Osteoblast (primary cell): ENCODE measurements at regions not wholly inside any gene's neighbourhood (a gene's known extent, or its start where the extent isn't known, plus 50 kb on each side); places are given as distances from the start of the nearest gene placed in this dataset.

Source experiments
- DNase-seq: peaks from one replicate; pipeline ENCODE4 v3.0.0; 2011; ENCODE audit warnings: low spot score, mixed read lengths; ENCODE audit not compliant: insufficient read length; ENCODE audit errors: missing footprints
- H2AFZ ChIP-seq: 2 replicates; pipeline ENCODE4 v1.6.0; 2011; ENCODE audit warnings: mild to moderate bottlenecking, low read length
- H3K27ac ChIP-seq: 2 replicates; pipeline ENCODE4 v1.5.1; 2011; ENCODE audit warnings: mild to moderate bottlenecking, low read depth, low read length, moderate library complexity
- H3K27me3 ChIP-seq: 2 replicates; pipeline ENCODE4 v1.6.0; 2012; ENCODE audit warnings: mild to moderate bottlenecking, control low read depth, inconsistent platforms, low read length, moderate library complexity; ENCODE audit not compliant: insufficient read depth
- H3K36me3 ChIP-seq: 2 replicates; pipeline ENCODE4 v1.5.1; 2011; ENCODE audit warnings: mild to moderate bottlenecking, low read length, control low read depth, moderate library complexity; ENCODE audit not compliant: insufficient read depth
- H3K4me1 ChIP-seq: 2 replicates; pipeline ENCODE4 v1.5.1; 2011; ENCODE audit warnings: mild to moderate bottlenecking, low read length, control low read depth, moderate library complexity; ENCODE audit not compliant: insufficient read depth
- H3K4me2 ChIP-seq: 2 replicates; pipeline ENCODE4 v1.6.0; 2011; ENCODE audit warnings: mild to moderate bottlenecking, low read length; ENCODE audit not compliant: insufficient read depth
- H3K4me3 ChIP-seq: fragments of 200-600 bp; sonication (generic); 3 replicates; pipeline ENCODE4 v1.5.1; 2012; ENCODE audit warnings: mild to moderate bottlenecking, low read length, inconsistent platforms; ENCODE audit not compliant: insufficient read depth
- H3K79me2 ChIP-seq: 2 replicates; pipeline ENCODE4 v1.6.0; 2012; ENCODE audit warnings: mild to moderate bottlenecking, low read length, control low read depth, inconsistent platforms; ENCODE audit not compliant: insufficient read depth
- H3K9me3 ChIP-seq: 2 replicates; pipeline ENCODE4 v1.5.1; 2011; ENCODE audit warnings: low read depth, low read length, control low read depth
- H4K20me1 ChIP-seq: 2 replicates; pipeline ENCODE4 v1.6.0; 2012; ENCODE audit warnings: mild to moderate bottlenecking, low read length, control low read depth; ENCODE audit not compliant: insufficient read depth
- TF ChIP-seq, protein P1 (sequence below): IDR thresholded peaks from 2 replicates; pipeline ENCODE4 v1.5.1; 2011; ENCODE audit warnings: mild to moderate bottlenecking, low read depth, low read length, moderate library complexity; ENCODE audit errors: extremely low read depth

DNA sequence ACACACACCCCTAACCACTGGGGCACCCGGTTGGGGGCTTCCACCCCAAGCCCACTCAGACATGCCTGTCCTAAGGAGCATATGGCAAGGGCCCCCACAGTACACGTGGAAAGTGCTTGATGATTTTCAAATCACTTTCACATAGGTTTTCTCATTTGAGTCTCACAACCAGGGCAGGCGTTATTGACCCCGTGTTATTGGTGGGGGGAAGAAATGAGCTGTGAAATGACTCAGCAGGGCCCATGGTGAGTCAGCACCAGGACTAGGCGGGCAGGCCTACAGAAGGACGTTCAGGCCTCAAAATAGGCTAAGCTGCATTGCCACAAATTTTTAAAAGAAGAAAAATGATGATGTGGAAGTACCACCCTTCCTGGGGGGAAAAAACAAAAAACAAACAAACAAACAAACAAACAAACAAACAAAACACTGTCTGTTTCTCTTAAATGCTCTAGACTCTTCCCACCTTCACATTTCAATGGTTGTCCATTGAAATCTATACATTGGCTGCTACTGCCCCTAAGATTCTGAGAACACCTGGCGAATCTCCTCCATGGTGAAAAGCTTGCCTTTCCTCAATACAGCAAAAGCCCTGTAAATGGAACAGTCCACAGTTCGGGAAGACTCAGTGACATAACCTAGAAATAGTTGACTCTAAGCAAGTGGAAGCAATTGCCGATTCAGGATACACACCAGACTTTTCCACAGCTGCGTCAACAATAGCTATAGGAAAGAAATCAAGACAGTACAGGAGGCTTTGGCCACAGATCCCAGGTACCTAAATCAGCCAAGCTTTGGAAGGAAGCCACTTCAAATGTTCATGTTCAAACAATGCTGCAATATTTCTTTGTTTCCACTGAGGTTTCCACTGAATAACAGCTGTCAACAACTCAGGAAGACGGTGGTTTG lies 234.7 kb downstream of the TOMM20 start:
- DNase-seq: peak; percentile 94
- H3K4me2 ChIP-seq: peak overlapping the region; percentile 14

DNA sequence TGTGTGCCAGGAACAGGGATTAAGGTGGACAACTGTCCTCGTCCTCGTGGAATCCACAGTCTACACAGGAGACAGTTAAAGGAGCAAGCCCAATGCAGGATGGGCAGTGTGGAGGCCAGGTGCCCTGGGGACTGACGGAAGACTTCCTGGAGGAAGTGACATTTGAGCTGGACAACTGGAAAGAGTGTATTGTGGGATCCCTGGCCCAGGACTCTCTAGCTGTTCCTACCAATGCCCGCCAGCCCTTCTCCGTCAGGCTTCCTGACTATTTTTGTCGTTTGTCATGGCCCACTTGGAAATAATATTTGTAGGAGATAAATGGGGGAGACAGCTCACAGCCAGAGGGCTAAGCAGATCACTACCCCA lies 235.3 kb downstream of the TOMM20 start:
- H3K4me3 ChIP-seq: no peak overlapping the region
- no peak overlapping the region for H2AFZ ChIP-seq
- H3K79me2 ChIP-seq: no peaks in the 10 kb centered on the region
- peaks cover 19% of the 10 kb centered on the region for H3K4me1 ChIP-seq
- no peaks in the 10 kb centered on the region for H3K36me3 ChIP-seq
- no peak overlapping the region for H3K4me2 ChIP-seq
- TF ChIP-seq, protein P1, sequence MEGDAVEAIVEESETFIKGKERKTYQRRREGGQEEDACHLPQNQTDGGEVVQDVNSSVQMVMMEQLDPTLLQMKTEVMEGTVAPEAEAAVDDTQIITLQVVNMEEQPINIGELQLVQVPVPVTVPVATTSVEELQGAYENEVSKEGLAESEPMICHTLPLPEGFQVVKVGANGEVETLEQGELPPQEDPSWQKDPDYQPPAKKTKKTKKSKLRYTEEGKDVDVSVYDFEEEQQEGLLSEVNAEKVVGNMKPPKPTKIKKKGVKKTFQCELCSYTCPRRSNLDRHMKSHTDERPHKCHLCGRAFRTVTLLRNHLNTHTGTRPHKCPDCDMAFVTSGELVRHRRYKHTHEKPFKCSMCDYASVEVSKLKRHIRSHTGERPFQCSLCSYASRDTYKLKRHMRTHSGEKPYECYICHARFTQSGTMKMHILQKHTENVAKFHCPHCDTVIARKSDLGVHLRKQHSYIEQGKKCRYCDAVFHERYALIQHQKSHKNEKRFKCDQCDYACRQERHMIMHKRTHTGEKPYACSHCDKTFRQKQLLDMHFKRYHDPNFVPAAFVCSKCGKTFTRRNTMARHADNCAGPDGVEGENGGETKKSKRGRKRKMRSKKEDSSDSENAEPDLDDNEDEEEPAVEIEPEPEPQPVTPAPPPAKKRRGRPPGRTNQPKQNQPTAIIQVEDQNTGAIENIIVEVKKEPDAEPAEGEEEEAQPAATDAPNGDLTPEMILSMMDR: no peak
- H3K9me3 ChIP-seq: no peaks in the 10 kb centered on the region
- no peaks in the 10 kb centered on the region for H4K20me1 ChIP-seq
- peak; percentile 60 for DNase-seq
- peak overlapping the region; percentile 59 for H3K27ac ChIP-seq
- H3K27me3 ChIP-seq: no peaks in the 10 kb centered on the region

More for the DNA sequence above, 234.7 kb downstream of the TOMM20 start:
- Histone ChIP-seq H3K36me3 (no peaks in the 10 kb centered on the region), H3K9me3 (no peaks in the 10 kb centered on the region), H3K79me2 (no peaks in the 10 kb centered on the region), H3K4me3 (no peak overlapping the region), H3K4me1 (peaks cover 24% of the 10 kb centered on the region), H3K27me3 (no peaks in the 10 kb centered on the region), H2AFZ (peak overlapping the region; percentile 20), H3K27ac (peak overlapping the region; percentile 59), H4K20me1 (no peaks in the 10 kb centered on the region)
- TF ChIP-seq, protein P1: no peak

DNA sequence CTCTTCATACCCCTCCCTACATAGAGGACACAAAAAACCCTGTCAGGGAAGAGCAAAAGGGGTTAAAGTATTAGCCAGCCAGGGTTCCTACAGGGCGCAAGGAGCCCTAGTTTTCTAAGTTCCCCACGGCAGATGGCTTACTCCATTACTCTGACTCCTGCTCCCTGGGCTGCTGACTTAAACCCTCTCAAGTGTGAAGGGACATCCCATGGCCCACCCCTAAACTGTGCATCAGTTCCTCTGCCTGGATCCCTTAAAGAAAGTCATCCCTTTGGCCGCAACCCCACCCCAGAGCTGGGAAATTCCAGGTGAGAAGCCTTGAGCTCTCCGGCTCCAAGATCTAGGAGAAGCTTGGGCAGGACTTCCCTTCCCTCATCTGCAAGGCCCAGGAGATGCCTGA lies 236.0 kb downstream of the TOMM20 start:
- Histone ChIP-seq H3K27ac (no peak overlapping the region), H3K27me3 (no peaks in the 10 kb centered on the region), H2AFZ (no peak overlapping the region), H3K36me3 (no peaks in the 10 kb centered on the region), H4K20me1 (no peaks in the 10 kb centered on the region), H3K4me3 (no peak overlapping the region), H3K79me2 (no peaks in the 10 kb centered on the region), H3K9me3 (no peaks in the 10 kb centered on the region), H3K4me2 (no peak overlapping the region), H3K4me1 (peaks cover 19% of the 10 kb centered on the region)
- TF ChIP-seq, protein P1: no peak
- no peak for DNase-seq

DNA sequence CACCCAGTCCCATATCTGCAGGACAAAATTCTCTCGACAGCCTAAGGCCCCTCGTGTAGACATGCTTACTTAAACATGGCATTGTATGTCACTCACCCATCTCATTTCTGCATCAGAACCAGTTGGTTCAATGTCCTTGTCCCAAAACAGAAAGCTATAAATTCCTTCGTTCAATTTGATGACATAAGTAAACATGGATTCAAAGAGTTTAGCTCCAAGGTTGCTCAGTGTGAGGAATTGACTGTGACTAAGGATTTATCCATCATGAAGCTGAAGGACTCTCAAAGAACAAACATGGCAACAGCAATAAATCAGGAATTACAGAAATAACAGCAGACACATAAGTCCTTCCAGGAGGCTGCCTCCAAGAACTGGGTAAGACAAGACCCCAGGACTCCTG lies 237.2 kb downstream of the TOMM20 start:
- Histone ChIP-seq H3K4me3 (no peak overlapping the region), H3K27me3 (no peaks in the 10 kb centered on the region), H3K36me3 (no peaks in the 10 kb centered on the region), H3K4me2 (no peak overlapping the region), H3K27ac (peak overlapping the region; percentile 22), H3K9me3 (no peaks in the 10 kb centered on the region), H4K20me1 (no peaks in the 10 kb centered on the region), H2AFZ (no peak overlapping the region), H3K79me2 (no peaks in the 10 kb centered on the region), H3K4me1 (peaks cover 30% of the 10 kb centered on the region)
- TF ChIP-seq, protein P1: no peak
- no peak for DNase-seq
